Effector memory CD4-positive, alpha-beta T cell (primary cell): ENCODE measurements at regions not wholly inside any gene's neighbourhood (a gene's known extent, or its start where the extent isn't known, plus 50 kb on each side); places are given as distances from the start of the nearest gene placed in this dataset.

Source experiments
- DNase-seq, 3 donors: peaks; one replicate each; pipeline ENCODE4 v3.0.0-alpha.2; 2020
- H3K27ac ChIP-seq: 2 replicates; pipeline ENCODE4 v1.7.0; 2013; ENCODE audit warnings: mild to moderate bottlenecking, low read length, moderate library complexity; ENCODE audit not compliant: insufficient read depth, poor library complexity, severe bottlenecking
- H3K27me3 ChIP-seq: replicated peaks from 2 replicates; pipeline ENCODE4 v1.7.0; 2013; ENCODE audit warnings: mild to moderate bottlenecking, low read length; ENCODE audit not compliant: insufficient read depth, control insufficient read depth, poor library complexity, severe bottlenecking
- H3K36me3 ChIP-seq: 2 replicates; pipeline ENCODE4 v1.7.0; 2013; ENCODE audit warnings: mild to moderate bottlenecking, low read length, moderate library complexity; ENCODE audit not compliant: control insufficient read depth, insufficient read depth
- H3K4me1 ChIP-seq: 2 replicates; pipeline ENCODE4 v1.7.0; 2013; ENCODE audit warnings: low read length, mild to moderate bottlenecking; ENCODE audit not compliant: control insufficient read depth, insufficient read depth, poor library complexity, severe bottlenecking
- H3K4me3 ChIP-seq: 2 replicates; pipeline ENCODE4 v1.7.0; 2013; ENCODE audit warnings: low read length, low read depth, mild to moderate bottlenecking; ENCODE audit not compliant: insufficient read depth, poor library complexity, severe bottlenecking
- H3K9me3 ChIP-seq: 2 replicates; pipeline ENCODE4 v1.7.0; 2013; ENCODE audit warnings: mild to moderate bottlenecking, low read length, moderate library complexity; ENCODE audit not compliant: control insufficient read depth

DNA sequence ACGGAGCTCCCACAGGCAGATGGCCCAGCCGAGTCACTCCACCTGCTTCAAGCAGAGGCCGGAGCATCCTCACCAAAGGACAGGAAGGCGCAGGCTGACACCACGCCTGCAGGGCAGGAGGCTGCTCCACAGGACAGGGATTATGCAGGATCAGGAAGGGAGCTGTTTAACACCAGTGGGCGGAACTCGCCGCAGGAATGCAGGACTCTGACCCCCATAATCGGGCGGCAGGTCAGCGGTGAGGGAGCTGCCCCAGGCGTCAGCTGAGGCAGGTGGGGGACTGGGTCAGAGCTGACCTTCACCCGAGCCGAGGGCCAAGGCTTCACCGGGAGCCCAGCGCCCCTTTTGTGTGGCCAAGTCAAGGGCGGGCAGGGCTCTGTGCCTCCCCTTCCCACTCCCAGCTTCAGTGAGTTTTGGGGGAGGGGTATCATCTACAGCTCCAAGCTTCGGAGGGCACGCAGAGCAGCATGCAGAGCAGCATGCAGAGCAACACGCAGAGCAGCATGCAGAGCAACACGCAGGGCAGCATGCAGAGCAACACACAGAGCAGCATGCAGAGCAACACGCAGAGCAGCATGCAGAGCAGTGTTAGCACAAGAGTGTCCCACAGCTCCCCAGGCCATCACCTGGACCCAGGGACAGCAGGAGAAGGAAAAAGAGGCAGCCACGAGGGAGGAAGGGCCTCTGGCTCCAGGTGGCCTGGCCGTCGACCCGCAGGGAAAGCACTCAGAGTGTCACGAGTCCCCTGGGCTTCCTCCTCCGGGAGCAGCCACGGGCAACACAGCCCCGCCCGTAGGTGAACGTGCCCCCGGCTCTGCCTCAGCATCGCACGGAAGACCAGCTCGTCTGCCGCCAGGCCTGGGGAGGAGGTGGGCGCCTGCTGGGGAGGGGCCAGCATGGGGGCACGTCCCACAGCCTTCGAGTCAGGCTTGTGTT lies 151.7 kb upstream of the PPP2R2D start:
- H3K4me1 ChIP-seq = no peaks in the 10 kb centered on the region
- H3K27ac ChIP-seq = no peak overlapping the region
- no peaks in the 10 kb centered on the region for H3K36me3 ChIP-seq
- peaks cover under 1% of the 10 kb centered on the region for H3K27me3 ChIP-seq
- H3K4me3 ChIP-seq = no peak overlapping the region
- H3K9me3 ChIP-seq = no peaks in the 10 kb centered on the region
- DNase-seq = no peak

DNA sequence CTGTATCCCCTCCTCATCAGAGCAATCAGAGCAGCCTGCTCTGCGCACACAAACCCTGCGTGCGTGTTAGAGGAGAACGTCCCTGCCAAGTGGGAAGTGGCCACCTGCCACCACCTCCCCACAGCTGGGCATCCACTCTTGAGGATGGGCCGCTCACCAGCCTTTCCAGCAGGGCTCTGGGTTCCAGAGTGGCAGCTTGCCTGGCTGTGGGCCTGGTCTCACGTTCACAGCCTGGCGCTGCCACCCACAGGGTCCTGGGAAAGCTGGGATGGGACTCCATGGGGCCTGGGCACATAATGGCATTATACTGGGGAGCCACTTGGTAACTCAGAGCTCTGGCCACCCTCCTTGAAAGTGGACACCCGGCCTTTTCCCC lies 151.1 kb upstream of the PPP2R2D start:
- no peak overlapping the region for H3K27ac ChIP-seq
- H3K9me3 ChIP-seq = no peaks in the 10 kb centered on the region
- no peaks in the 10 kb centered on the region for H3K36me3 ChIP-seq
- no peaks in the 10 kb centered on the region for H3K4me1 ChIP-seq
- no peak overlapping the region for H3K4me3 ChIP-seq
- DNase-seq = no peak
- H3K27me3 ChIP-seq = no peaks in the 10 kb centered on the region

DNA sequence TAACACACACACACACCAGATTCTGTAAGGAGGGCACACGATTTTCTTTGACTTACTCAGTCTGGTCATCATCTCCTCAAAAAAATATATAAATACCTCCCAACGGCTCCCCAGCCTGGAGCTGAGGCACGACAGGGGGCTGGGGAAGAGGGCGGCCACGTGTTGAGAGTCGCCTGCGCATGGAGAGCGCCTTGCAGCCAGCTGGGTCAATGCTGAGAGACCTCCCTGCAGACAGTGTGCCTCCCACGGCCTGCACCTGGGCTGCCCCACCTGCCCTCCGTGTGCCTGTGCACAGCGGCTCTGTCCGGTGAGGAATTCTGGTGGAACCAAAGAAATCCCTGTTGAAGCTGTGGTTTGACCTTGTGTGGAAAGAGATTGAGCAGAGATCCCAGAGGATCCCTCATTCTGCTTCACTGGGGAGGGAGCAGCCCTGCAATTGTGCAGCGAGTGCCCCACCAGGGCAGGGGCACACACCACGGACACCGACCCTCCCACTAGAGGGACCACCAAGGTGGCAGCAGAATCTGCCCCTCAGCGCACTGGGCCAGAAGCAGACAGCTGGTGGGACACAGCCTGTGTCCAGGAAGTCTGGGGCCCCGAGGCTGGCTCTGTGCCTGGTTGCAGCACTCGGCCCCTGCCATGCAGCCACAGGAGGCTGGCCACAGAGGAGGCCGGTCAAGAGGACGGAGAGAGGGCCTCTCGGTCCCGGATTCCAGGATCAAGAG lies 150.5 kb upstream of the PPP2R2D start:
- Histone ChIP-seq H3K27ac (no peak overlapping the region), H3K27me3 (no peaks in the 10 kb centered on the region), H3K36me3 (no peaks in the 10 kb centered on the region), H3K4me1 (no peaks in the 10 kb centered on the region), H3K4me3 (no peak overlapping the region), H3K9me3 (no peaks in the 10 kb centered on the region)
- no peak for DNase-seq

DNA sequence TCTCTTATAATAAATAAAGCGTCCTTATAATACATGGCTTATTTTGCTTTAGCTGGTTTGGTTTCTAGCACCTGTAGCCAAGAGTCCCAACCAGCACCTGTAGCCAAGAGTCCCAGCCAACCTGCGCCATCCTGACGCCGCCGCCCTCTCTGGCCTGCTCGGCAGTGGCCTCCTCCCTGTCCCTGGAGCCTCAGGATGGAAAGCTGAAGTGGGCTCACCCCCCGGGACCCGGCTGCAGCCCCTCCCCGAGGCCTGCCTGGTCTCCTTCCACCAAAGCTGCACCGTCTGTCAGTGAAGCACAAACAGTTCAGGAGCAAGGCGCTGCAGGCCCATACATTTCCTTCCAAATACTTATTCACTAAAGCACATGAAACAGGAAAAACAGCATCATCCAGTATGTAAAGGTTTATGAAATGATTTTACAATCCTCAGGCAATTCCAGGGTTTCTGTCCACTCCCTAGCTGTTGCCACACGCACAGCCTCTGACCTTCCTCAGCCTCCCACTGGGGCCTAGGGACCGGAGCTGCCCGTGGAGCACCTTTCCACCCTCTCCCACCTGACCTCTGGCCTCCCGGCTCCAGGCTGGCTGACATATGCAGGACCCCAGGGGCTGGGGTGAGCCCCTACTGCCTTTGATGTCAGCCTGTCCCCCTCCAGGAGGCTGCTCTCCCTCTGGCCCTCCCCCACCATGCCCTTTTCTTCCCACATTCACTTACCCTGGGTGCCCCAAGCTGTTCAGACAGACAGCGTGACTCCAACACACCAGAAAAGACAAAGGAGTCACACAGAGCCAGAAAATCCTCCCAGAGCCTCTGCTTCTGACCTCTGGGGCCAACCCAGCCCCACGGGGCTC lies 149.6 kb upstream of the PPP2R2D start:
- Histone ChIP-seq H3K9me3 (no peaks in the 10 kb centered on the region), H3K4me1 (no peaks in the 10 kb centered on the region), H3K4me3 (no peak overlapping the region), H3K27me3 (no peaks in the 10 kb centered on the region), H3K36me3 (no peaks in the 10 kb centered on the region), H3K27ac (no peak overlapping the region)
- no peak for DNase-seq

GRCh38 chr10:131751827-131752775 lies 148.7 kb upstream of the PPP2R2D start:
- DNase-seq = no peak
- no peaks in the 10 kb centered on the region for H3K27me3 ChIP-seq
- H3K36me3 ChIP-seq = no peaks in the 10 kb centered on the region
- no peak overlapping the region for H3K4me3 ChIP-seq
- no peaks in the 10 kb centered on the region for H3K9me3 ChIP-seq
- H3K4me1 ChIP-seq = no peaks in the 10 kb centered on the region
- H3K27ac ChIP-seq = no peak overlapping the region

DNA sequence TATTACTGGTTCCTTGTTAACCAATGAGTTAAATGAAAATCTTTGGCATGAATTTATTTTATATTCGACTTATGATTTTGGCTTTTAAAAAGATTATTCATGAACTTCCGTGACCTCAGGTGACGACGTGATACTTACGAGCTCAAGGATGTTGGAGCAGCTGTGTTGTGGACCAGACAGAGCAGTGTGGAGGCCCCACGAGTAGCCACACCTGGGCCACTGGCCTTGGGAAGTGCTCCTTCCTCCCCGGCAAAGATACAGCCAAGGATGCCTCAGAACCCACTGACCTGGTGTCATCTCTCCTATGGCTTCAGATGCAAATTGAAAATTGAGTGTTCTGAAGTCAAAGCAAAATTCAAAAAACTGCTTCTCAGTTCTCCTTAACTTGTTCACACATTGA lies 147.5 kb upstream of the PPP2R2D start:
- H3K9me3 ChIP-seq = no peaks in the 10 kb centered on the region
- H3K36me3 ChIP-seq = no peaks in the 10 kb centered on the region
- H3K27ac ChIP-seq = no peak overlapping the region
- H3K4me1 ChIP-seq = no peaks in the 10 kb centered on the region
- H3K27me3 ChIP-seq = no peaks in the 10 kb centered on the region
- no peak overlapping the region for H3K4me3 ChIP-seq
- no peak for DNase-seq

DNA sequence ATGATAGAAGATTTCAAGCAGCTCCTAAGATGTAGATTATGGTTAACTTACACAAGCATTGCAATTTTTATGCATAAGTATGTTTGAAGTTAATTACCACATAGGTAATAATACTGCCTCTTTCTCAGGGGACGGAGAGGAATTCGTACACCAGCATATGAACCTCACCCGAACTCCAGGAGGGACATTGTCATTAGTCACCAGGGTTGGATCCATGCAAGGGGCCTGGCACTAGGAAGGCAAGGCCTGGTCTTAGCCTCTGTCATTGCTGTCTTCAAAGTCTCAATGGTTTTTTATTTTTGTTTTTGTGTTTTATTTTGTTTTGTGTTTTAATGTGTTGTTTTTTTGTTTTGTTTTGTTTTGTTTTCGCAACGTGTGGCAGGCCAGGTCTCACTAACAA lies 145.6 kb upstream of the PPP2R2D start:
- Histone ChIP-seq H3K27ac (no peak overlapping the region), H3K27me3 (no peaks in the 10 kb centered on the region), H3K4me3 (no peak overlapping the region), H3K9me3 (no peaks in the 10 kb centered on the region), H3K36me3 (no peaks in the 10 kb centered on the region), H3K4me1 (no peaks in the 10 kb centered on the region)
- DNase-seq = no peak

DNA sequence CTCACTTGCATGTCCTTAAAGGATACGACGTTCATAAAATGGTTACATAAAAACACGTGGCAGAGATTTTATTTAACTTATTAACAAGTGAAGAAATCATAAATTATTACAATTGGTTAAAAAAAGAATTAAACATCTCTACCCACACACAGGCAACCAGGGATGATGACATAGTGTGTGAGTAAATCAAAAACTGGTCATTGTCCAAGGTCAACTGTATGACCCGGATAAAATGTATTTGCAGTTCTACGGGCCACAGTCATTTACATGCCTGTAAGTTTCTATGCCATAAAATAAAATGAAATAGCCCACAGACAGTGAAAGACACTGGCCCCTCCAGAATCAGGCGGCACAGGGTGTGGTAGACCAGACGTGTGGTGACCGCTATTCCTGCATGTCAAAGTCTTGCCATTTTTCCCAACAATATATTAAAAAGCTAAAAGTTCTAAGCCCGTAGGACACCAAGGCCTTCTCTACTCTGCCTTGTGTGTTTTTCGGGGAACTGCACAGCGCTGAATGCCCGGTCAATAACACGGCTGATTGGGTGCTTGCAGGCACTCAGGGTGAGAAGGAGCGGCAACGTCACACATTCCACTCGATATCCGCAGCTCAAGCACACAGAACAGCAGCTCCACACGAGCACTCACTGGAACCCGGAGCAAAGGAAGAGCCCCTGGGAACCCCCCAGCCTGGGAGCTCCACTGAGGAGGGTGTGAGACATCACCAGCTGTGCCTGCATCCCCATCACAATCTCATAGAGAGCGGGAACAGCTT lies 143.3 kb upstream of the PPP2R2D start:
- no peak for DNase-seq
- H3K9me3 ChIP-seq = no peaks in the 10 kb centered on the region
- H3K36me3 ChIP-seq = no peaks in the 10 kb centered on the region
- H3K27me3 ChIP-seq = no peaks in the 10 kb centered on the region
- no peak overlapping the region for H3K27ac ChIP-seq
- no peaks in the 10 kb centered on the region for H3K4me1 ChIP-seq
- no peak overlapping the region for H3K4me3 ChIP-seq
